ENCODE measurements at regions not wholly inside any gene's neighbourhood (a gene's known extent, or its start where the extent isn't known, plus 50 kb on each side); places are given as distances from the start of the nearest gene placed in this dataset.
"Not testable (repeated sequence)": the region's sequence is repeated elsewhere in the genome, so short reads cannot be mapped to it uniquely, and the experiment has no call there.

DNA sequence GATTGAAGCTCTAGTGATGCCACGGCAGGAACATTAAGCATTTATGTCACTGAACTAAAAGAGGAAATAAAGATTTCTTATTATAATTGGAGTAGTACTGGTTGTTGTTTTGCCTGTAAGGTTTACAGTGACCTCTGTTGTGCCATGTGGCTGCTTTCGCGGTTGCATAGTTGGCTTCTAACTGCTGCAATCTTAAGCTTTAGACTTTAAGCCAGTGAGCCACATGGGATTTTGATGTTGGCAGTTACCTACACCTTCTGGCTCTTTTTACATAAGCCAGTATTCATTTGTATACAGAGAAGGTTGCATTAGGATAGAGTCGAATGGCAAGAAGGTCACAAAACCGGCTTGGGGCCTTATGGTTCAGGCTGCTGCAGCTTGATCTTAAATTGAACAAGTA is 1311.6 kb downstream of the RAPGEF2 start:
- Histone ChIP-seq H3K9me3 (no peaks in the 10 kb centered on the region), H3K27me3 (no peaks in the 10 kb centered on the region), H3K4me3 (no peak overlapping the region), H3K27ac (no peak overlapping the region), H3K36me3 (no peaks in the 10 kb centered on the region), H3K4me1 (no peaks in the 10 kb centered on the region)
- no peak for ATAC-seq
- TF ChIP-seq POLR2A (IDR thresholded peaks at IDR 0.05) (no peak), EP300 (IDR thresholded peaks at IDR 0.05) (no peak), CTCF (IDR thresholded peaks at IDR 0.05) (no peak), POLR2AphosphoS5 (IDR thresholded peaks at IDR 0.05) (no peak)
- WGBS, 2 donors (ENCODE audit: low coverage in 1 of 2) = 82 to 88% methylated on average over 5 of the region's 5 CpGs

DNA sequence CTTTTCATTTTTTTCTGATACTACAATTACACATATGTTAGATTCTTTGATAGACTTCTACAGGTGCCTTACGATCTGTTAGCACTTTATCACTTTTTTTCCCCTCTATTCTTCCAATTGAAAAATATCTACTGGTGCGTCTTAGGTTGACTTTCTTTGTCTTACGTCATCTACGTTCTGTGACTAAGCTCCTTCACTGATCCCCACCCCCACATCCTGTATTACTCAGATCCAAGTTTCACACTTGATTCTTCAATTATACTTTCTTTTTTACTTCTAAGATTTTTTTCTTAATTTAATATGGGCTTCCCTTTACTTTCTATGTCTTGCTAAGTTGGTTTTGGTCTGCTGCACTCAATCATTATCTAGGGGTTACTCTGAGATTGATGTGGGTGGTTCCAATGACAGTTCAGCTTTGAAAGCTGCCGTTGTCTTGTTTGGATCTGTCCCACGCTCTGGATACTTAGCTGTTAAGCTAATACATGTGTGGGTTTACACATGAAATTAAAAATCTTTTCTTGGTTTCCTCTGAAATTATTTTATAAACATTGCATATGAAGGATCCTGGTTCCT is 1321.1 kb downstream of the RAPGEF2 start:
- WGBS, 2 donors (ENCODE audit: low coverage in 1 of 2) = 52 to 58% methylated on average over 4 to 6 of the region's 6 CpGs
- no peak for ATAC-seq

GRCh38 chr4:160426233-160426632 is 1323.4 kb downstream of the RAPGEF2 start:
- Histone ChIP-seq H3K36me3 (no peaks in the 10 kb centered on the region), H3K4me1 (no peaks in the 10 kb centered on the region), H3K9me3 (peaks cover 0 to 3% (median 0%) of the 10 kb centered on the region in 3 donors), H3K27me3 (no peaks in the 10 kb centered on the region), H3K4me3 (no peak overlapping the region), H3K27ac (no peak overlapping the region)
- ATAC-seq = no peak
- WGBS, 2 donors (ENCODE audit: low coverage in 1 of 2) = 89 to 96% methylated on average over 2 of the region's 2 CpGs
- TF ChIP-seq POLR2AphosphoS5 (IDR thresholded peaks at IDR 0.05) = no peak
- TF ChIP-seq POLR2A (IDR thresholded peaks at IDR 0.05) = no peak
- no peak for TF ChIP-seq EP300 (IDR thresholded peaks at IDR 0.05)
- no peak for TF ChIP-seq CTCF (IDR thresholded peaks at IDR 0.05)

More for the DNA sequence above, 1321.1 kb downstream of the RAPGEF2 start:
- Histone ChIP-seq H3K27ac (no peak overlapping the region), H3K4me3 (no peak overlapping the region), H3K27me3 (no peaks in the 10 kb centered on the region), H3K36me3 (no peaks in the 10 kb centered on the region), H3K9me3 (no peaks in the 10 kb centered on the region), H3K4me1 (no peaks in the 10 kb centered on the region)
- TF ChIP-seq POLR2AphosphoS5 (IDR thresholded peaks at IDR 0.05) = no peak
- TF ChIP-seq EP300 (IDR thresholded peaks at IDR 0.05) = no peak
- TF ChIP-seq CTCF (IDR thresholded peaks at IDR 0.05) = no peak
- TF ChIP-seq POLR2A (IDR thresholded peaks at IDR 0.05) = no peak

- H3K4me1 ChIP-seq = no peaks in the 10 kb centered on the region
- H3K4me3 ChIP-seq = no peak overlapping the region
- H3K36me3 ChIP-seq = no peaks in the 10 kb centered on the region
- H3K27me3 ChIP-seq = no peaks in the 10 kb centered on the region
- H3K27ac ChIP-seq = no peak overlapping the region
- no peaks in the 10 kb centered on the region for H3K9me3 ChIP-seq
- no peak for TF ChIP-seq POLR2A (IDR thresholded peaks at IDR 0.05)
- no peak for TF ChIP-seq EP300 (IDR thresholded peaks at IDR 0.05)
- no peak for TF ChIP-seq POLR2AphosphoS5 (IDR thresholded peaks at IDR 0.05)
- no peak for TF ChIP-seq CTCF (IDR thresholded peaks at IDR 0.05)
- 45 to 52% methylated on average over 3 of the region's 3 CpGs for WGBS, 2 donors (ENCODE audit: low coverage in 1 of 2)
- ATAC-seq = no peak
These were observed 1348.0 kb downstream of the RAPGEF2 start for GRCh38 chr4:160450876-160451275.

- not testable (repeated sequence) for H3K36me3 ChIP-seq, H3K4me1 ChIP-seq, H3K27ac ChIP-seq, H3K4me3 ChIP-seq, ATAC-seq, H3K9me3 ChIP-seq, H3K27me3 ChIP-seq
- 76 to 89% methylated on average over 3 of the region's 39 CpGs for WGBS, 2 donors (ENCODE audit: low coverage in 1 of 2)
These were observed 1379.1 kb downstream of the RAPGEF2 start for GRCh38 chr4:160481696-160482690.

Data from gastroesophageal sphincter (tissue), 4 donors.